IMR-90 (cell line): ENCODE measurements at regions not wholly inside any gene's neighbourhood (a gene's known extent, or its start where the extent isn't known, plus 50 kb on each side); places are given as distances from the start of the nearest gene placed in this dataset.

Experiments
- ATAC-seq: fragments of 200-7000 bp; cut with Tn5 transposase; 2 replicates; pipeline ENCODE4 v1.9.1; 2020; ENCODE audit warnings: low read depth, mild to moderate bottlenecking, moderate library complexity
- BruUV-seq: library from RNA; stranded (reverse); fragments of 400-500 nt; replicated peaks from 2 replicates; lab custom pipeline; 2021; lab: Mats Ljungman, UMichigan
- CTCF ChIA-PET: fragments of 300-600 bp; formaldehyde crosslinking; extraction: SDS; loops from one replicate; lab custom pipeline; 2021; ENCODE audit warnings: antibody characterized with exemption; lab: Yijun Ruan, JAX
- POLR2A ChIA-PET: fragments of 300-600 bp; sonication (Branson Sonifier 250); formaldehyde crosslinking; loops from one replicate; lab custom pipeline; 2022; ENCODE audit warnings: antibody characterized with exemption; ENCODE audit not compliant: unreplicated experiment; lab: Charles Lee
- DNase-seq: peaks from one replicate; pipeline ENCODE4 v3.0.0; 2013
- H2AFZ ChIP-seq: replicated peaks from 2 replicates; pipeline ENCODE3; 2013; ENCODE audit warnings: low read length, mild to moderate bottlenecking; ENCODE audit not compliant: poor library complexity
- H2AK5ac ChIP-seq: 2 replicates; pipeline ENCODE4 v1.6.1; 2013; ENCODE audit warnings: low read depth, low read length, inconsistent platforms
- H2AK9ac ChIP-seq: replicated peaks from 2 replicates; pipeline ENCODE3; 2013; ENCODE audit warnings: mild to moderate bottlenecking, low read depth, low read length, moderate library complexity; ENCODE audit not compliant: poor library complexity
- H2BK120ac ChIP-seq: 2 replicates; pipeline ENCODE4 v1.6.1; 2013; ENCODE audit warnings: low read depth, low read length, inconsistent platforms
- H2BK15ac ChIP-seq: 3 replicates; pipeline ENCODE4 v1.6.1; 2013; ENCODE audit warnings: low read depth, low read length, inconsistent platforms
- H2BK20ac ChIP-seq: 2 replicates; pipeline ENCODE4 v1.6.1; 2013; ENCODE audit warnings: low read depth, mild to moderate bottlenecking, inconsistent platforms, low read length, moderate library complexity
- H2BK5ac ChIP-seq: 2 replicates; pipeline ENCODE4 v1.6.1; 2013; ENCODE audit warnings: mild to moderate bottlenecking, low read depth, low read length, inconsistent platforms; ENCODE audit not compliant: poor library complexity, severe bottlenecking
- H3K14ac ChIP-seq: replicated peaks from 2 replicates; pipeline ENCODE4 v1.6.1; 2013; ENCODE audit warnings: low read depth, low read length, inconsistent platforms
- H3K18ac ChIP-seq: 2 replicates; pipeline ENCODE4 v1.6.1; 2013; ENCODE audit warnings: low read depth, low read length, control low read depth
- H3K23ac ChIP-seq: 2 replicates; pipeline ENCODE4 v1.6.1; 2013; ENCODE audit warnings: low read depth, low read length, inconsistent platforms
- H3K27ac ChIP-seq: 2 replicates; pipeline ENCODE4 v1.5.1; 2013; ENCODE audit warnings: mild to moderate bottlenecking, control low read depth, low read length; ENCODE audit not compliant: insufficient read depth
- H3K27me3 ChIP-seq: 2 replicates; pipeline ENCODE4 v1.6.1; 2013; ENCODE audit warnings: low read length; ENCODE audit not compliant: control insufficient read depth, insufficient read depth
- H3K36me3 ChIP-seq: 2 replicates; pipeline ENCODE4 v1.6.1; 2013; ENCODE audit warnings: low read length, mixed read lengths; ENCODE audit not compliant: control insufficient read depth, insufficient read depth
- H3K4ac ChIP-seq: 2 replicates; pipeline ENCODE4 v1.6.1; 2013; ENCODE audit warnings: low read depth, low read length, inconsistent platforms
- H3K4me1 ChIP-seq: 2 replicates; pipeline ENCODE4 v1.6.1; 2013; ENCODE audit warnings: low read length, mixed read lengths; ENCODE audit not compliant: control insufficient read depth, insufficient read depth
- H3K4me2 ChIP-seq: 2 replicates; pipeline ENCODE4 v1.6.1; 2013; ENCODE audit warnings: low read depth, mild to moderate bottlenecking, control low read depth, low read length, moderate library complexity
- H3K4me3 ChIP-seq: 2 replicates; pipeline ENCODE4 v1.5.1; 2013; ENCODE audit warnings: low read depth, mild to moderate bottlenecking, control low read depth, low read length, moderate library complexity; ENCODE audit not compliant: insufficient read depth
- H3K56ac ChIP-seq: 2 replicates; pipeline ENCODE4 v1.6.1; 2013; ENCODE audit warnings: low read length, inconsistent platforms; ENCODE audit not compliant: insufficient read depth; ENCODE audit errors: extremely low read depth
- H3K79me1 ChIP-seq, 2 experiments: 2 replicates each; pipeline ENCODE4 v1.6.1; 2013; ENCODE audit warnings: low read length in 2 of 2, inconsistent platforms in 1 of 2, low read depth in 1 of 2
- H3K9ac ChIP-seq: 2 replicates; pipeline ENCODE4 v1.6.1; 2013; ENCODE audit warnings: low read depth, low read length, control low read depth
- H3K9me1 ChIP-seq: 2 replicates; pipeline ENCODE4 v1.6.1; 2013; ENCODE audit warnings: low read length, inconsistent platforms; ENCODE audit not compliant: insufficient read depth
- H3K9me3 ChIP-seq: 2 replicates; pipeline ENCODE4 v1.6.1; 2013; ENCODE audit warnings: low read length; ENCODE audit not compliant: control insufficient read depth, insufficient read depth
- H4K20me1 ChIP-seq: 2 replicates; pipeline ENCODE4 v1.6.1; 2013; ENCODE audit warnings: low read length, inconsistent platforms; ENCODE audit not compliant: insufficient read depth
- H4K5ac ChIP-seq: 2 replicates; pipeline ENCODE4 v1.6.1; 2013; ENCODE audit warnings: mild to moderate bottlenecking, low read depth, low read length, control low read depth
- H4K8ac ChIP-seq, 2 experiments: 2 replicates each; pipeline ENCODE4 v1.6.1; 2013; ENCODE audit warnings: low read depth in 2 of 2, low read length in 2 of 2, control low read depth in 1 of 2, inconsistent platforms in 1 of 2
- H4K91ac ChIP-seq: 2 replicates; pipeline ENCODE4 v1.6.1; 2013; ENCODE audit warnings: low read depth, low read length, inconsistent platforms; ENCODE audit not compliant: insufficient read depth
- BHLHE40 ChIP-seq: fragments of 150-350 bp; IDR thresholded peaks from 2 replicates; pipeline ENCODE4 v1.6.1; 2016; ENCODE audit warnings: mild to moderate bottlenecking, low read depth, low read length
- CEBPB ChIP-seq: IDR thresholded peaks from 2 replicates; pipeline ENCODE4 v1.6.1; 2012; ENCODE audit warnings: low read depth, low read length, improper control_type of control experiment
- CHD1 ChIP-seq: IDR thresholded peaks from 2 replicates; pipeline ENCODE4 v1.6.1; 2012; ENCODE audit warnings: low read depth, low read length, improper control_type of control experiment
- CTCF ChIP-seq: conservative IDR thresholded peaks from 2 replicates; pipeline ENCODE4 v1.5.1; 2012; ENCODE audit warnings: mild to moderate bottlenecking, low read depth, low read length, improper control_type of control experiment
- FOS ChIP-seq: fragments of 150-350 bp; IDR thresholded peaks from 2 replicates; pipeline ENCODE4 v1.6.1; 2016; ENCODE audit warnings: low read depth, low read length
- MAFK ChIP-seq: IDR thresholded peaks from 2 replicates; pipeline ENCODE4 v1.6.1; 2012; ENCODE audit warnings: low read depth, low read length, improper control_type of control experiment
- MAZ ChIP-seq: IDR thresholded peaks from 2 replicates; pipeline ENCODE4 v1.6.1; 2012; ENCODE audit warnings: low read depth, mild to moderate bottlenecking, low read length, improper control_type of control experiment, moderate library complexity, borderline replicate concordance
- MXI1 ChIP-seq: IDR thresholded peaks from 2 replicates; pipeline ENCODE4 v1.6.1; 2012; ENCODE audit warnings: low read depth, mild to moderate bottlenecking, low read length, moderate library complexity, borderline replicate concordance
- NFE2L2 ChIP-seq: fragments of 150-350 bp; IDR thresholded peaks from 2 replicates; pipeline ENCODE4 v1.6.1; 2016; ENCODE audit warnings: low read depth, mild to moderate bottlenecking, low read length
- POLR2A ChIP-seq: IDR thresholded peaks from 2 replicates; pipeline ENCODE4 v1.6.1; 2012; ENCODE audit warnings: mild to moderate bottlenecking, low read depth, low read length
- RAD21 ChIP-seq: IDR thresholded peaks from 2 replicates; pipeline ENCODE4 v1.6.1; 2012; ENCODE audit warnings: low read length, improper control_type of control experiment
- RCOR1 ChIP-seq: IDR thresholded peaks from 2 replicates; pipeline ENCODE4 v1.6.1; 2012; ENCODE audit warnings: mild to moderate bottlenecking, low read length, improper control_type of control experiment; ENCODE audit not compliant: insufficient replicate concordance
- RFX5 ChIP-seq: IDR thresholded peaks from 2 replicates; pipeline ENCODE4 v1.8.0; 2012; ENCODE audit warnings: low read depth, mild to moderate bottlenecking, low read length, moderate library complexity
- SMC3 ChIP-seq: fragments of 150-350 bp; IDR thresholded peaks from 2 replicates; pipeline ENCODE4 v1.6.1; 2016; ENCODE audit warnings: low read depth, mild to moderate bottlenecking, antibody characterized with exemption, low read length, moderate library complexity
- USF2 ChIP-seq: fragments of 150-350 bp; IDR thresholded peaks from 2 replicates; pipeline ENCODE4 v1.6.1; 2017; ENCODE audit warnings: mild to moderate bottlenecking, antibody characterized with exemption, low read length, low read depth
- WGBS, 2 experiments: methylation state at CpG; one replicate each; pipeline versions ENCODE4 v1.1.5 to v1.1.7; 2013; ENCODE audit warnings: missing lambda C conversion rate in 2 of 2; ENCODE audit not compliant: insufficient read length in 1 of 2; ENCODE audit errors: extremely low coverage in 2 of 2; 5-methylcytosine and 5-hydroxymethylcytosine counted together
- dilution Hi-C: fragments of 300-500 bp; cut with HindIII; formaldehyde crosslinking; loops from one replicate; pipeline ENCODE4 v1.14.3; 2018; ENCODE audit warnings: low sequenced_read_pairs; ENCODE audit not compliant: unreplicated experiment
- in situ Hi-C: fragments of 300-500 bp; cut with MboI; formaldehyde crosslinking; loops from 3 replicates; pipeline ENCODE4 v1.14.3; 2019; ENCODE audit warnings: low sequenced_read_pairs, inconsistent platforms, mixed read lengths
- intact Hi-C: fragments of 100-400 bp; cut with micrococcal nuclease; formaldehyde crosslinking; loops from 2 replicates; pipeline ENCODE4 v1.10.0; 2022
- TF ChIP-seq, protein P1 (sequence below): fragments of 150-350 bp; IDR thresholded peaks from 2 replicates; pipeline ENCODE4 v1.6.1; 2016; ENCODE audit warnings: low read depth, mild to moderate bottlenecking, low read length, moderate library complexity, borderline replicate concordance

GRCh38 chr21:28801906-28802305 is 190.8 kb downstream of the LTN1 start:
- TF ChIP-seq NFE2L2 (no peak), RCOR1 (no peak), RAD21 (no peak), FOS (peak; percentile 90), CEBPB (peak; percentile 27; the same call in 1 of the 2 replicates), SMC3 (no peak), MAFK (peak; percentile 51), BHLHE40 (peak; percentile 6; the same call in 1 of the 2 replicates), USF2 (no peak), MAZ (no peak), CHD1 (no peak), RFX5 (no peak), POLR2A (no peak), MXI1 (no peak), CTCF (no peak)
- TF ChIP-seq, protein P1, sequence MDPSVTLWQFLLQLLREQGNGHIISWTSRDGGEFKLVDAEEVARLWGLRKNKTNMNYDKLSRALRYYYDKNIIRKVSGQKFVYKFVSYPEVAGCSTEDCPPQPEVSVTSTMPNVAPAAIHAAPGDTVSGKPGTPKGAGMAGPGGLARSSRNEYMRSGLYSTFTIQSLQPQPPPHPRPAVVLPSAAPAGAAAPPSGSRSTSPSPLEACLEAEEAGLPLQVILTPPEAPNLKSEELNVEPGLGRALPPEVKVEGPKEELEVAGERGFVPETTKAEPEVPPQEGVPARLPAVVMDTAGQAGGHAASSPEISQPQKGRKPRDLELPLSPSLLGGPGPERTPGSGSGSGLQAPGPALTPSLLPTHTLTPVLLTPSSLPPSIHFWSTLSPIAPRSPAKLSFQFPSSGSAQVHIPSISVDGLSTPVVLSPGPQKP = no peak
- Histone ChIP-seq H4K91ac (no peak overlapping the region), H3K18ac (no peak overlapping the region), H2BK5ac (peak overlapping the region; percentile 44), H3K56ac (no peak overlapping the region), H3K4me2 (no peak overlapping the region), H3K9ac (no peak overlapping the region), H3K9me3 (no peaks in the 10 kb centered on the region), H3K79me1 (no peaks in the 10 kb centered on the region), H3K14ac (no peak overlapping the region), H2BK15ac (no peak overlapping the region), H3K4me1 (peaks cover 14% of the 10 kb centered on the region), H4K8ac (no peak overlapping the region), H2AFZ (no peak overlapping the region), H3K4ac (no peak overlapping the region), H4K20me1 (no peaks in the 10 kb centered on the region), H3K36me3 (no peaks in the 10 kb centered on the region), H4K5ac (no peak overlapping the region), H3K23ac (no peak overlapping the region), H3K27ac (no peak overlapping the region), H2AK5ac (no peak overlapping the region), H2BK20ac (no peak overlapping the region), H3K9me1 (peaks cover 15% of the 10 kb centered on the region; the same call in 1 of the 2 replicates), H3K27me3 (no peaks in the 10 kb centered on the region), H2BK120ac (no peak overlapping the region), H2AK9ac (no peak overlapping the region), H3K4me3 (no peak overlapping the region)
- intact Hi-C loops (no loop called here), in situ Hi-C loops (no loop called here), dilution Hi-C loops (no loop called here)
- CTCF ChIA-PET = no interaction called here
- peak; percentile 64 for ATAC-seq
- peak; percentile 87 for DNase-seq
- BruUV-seq = no TSS peak
- no CpG with 5 or more reads among the region's 1 CpG for WGBS, 2 experiments
- POLR2A ChIA-PET = no interaction called here
